Effector memory CD4-positive, alpha-beta T cell (primary cell): ENCODE measurements at regions not wholly inside any gene's neighbourhood (a gene's known extent, or its start where the extent isn't known, plus 50 kb on each side); places are given as distances from the start of the nearest gene placed in this dataset.
"Not testable (repeated sequence)": the region's sequence is repeated elsewhere in the genome, so short reads cannot be mapped to it uniquely, and the experiment has no call there.

ENCODE experiments used
- DNase-seq, 3 donors: peaks; one replicate each; pipeline ENCODE4 v3.0.0-alpha.2; 2020
- H3K27ac ChIP-seq: 2 replicates; pipeline ENCODE4 v1.7.0; 2013; ENCODE audit warnings: mild to moderate bottlenecking, low read length, moderate library complexity; ENCODE audit not compliant: insufficient read depth, poor library complexity, severe bottlenecking
- H3K27me3 ChIP-seq: replicated peaks from 2 replicates; pipeline ENCODE4 v1.7.0; 2013; ENCODE audit warnings: mild to moderate bottlenecking, low read length; ENCODE audit not compliant: insufficient read depth, control insufficient read depth, poor library complexity, severe bottlenecking
- H3K36me3 ChIP-seq: 2 replicates; pipeline ENCODE4 v1.7.0; 2013; ENCODE audit warnings: mild to moderate bottlenecking, low read length, moderate library complexity; ENCODE audit not compliant: control insufficient read depth, insufficient read depth
- H3K4me1 ChIP-seq: 2 replicates; pipeline ENCODE4 v1.7.0; 2013; ENCODE audit warnings: low read length, mild to moderate bottlenecking; ENCODE audit not compliant: control insufficient read depth, insufficient read depth, poor library complexity, severe bottlenecking
- H3K4me3 ChIP-seq: 2 replicates; pipeline ENCODE4 v1.7.0; 2013; ENCODE audit warnings: low read length, low read depth, mild to moderate bottlenecking; ENCODE audit not compliant: insufficient read depth, poor library complexity, severe bottlenecking
- H3K9me3 ChIP-seq: 2 replicates; pipeline ENCODE4 v1.7.0; 2013; ENCODE audit warnings: mild to moderate bottlenecking, low read length, moderate library complexity; ENCODE audit not compliant: control insufficient read depth

- DNase-seq, H3K9me3 ChIP-seq, H3K4me1 ChIP-seq, H3K4me3 ChIP-seq, H3K27ac ChIP-seq, H3K27me3 ChIP-seq, H3K36me3 ChIP-seq: not testable (repeated sequence)
Measured at GRCh38 chr5:34371817-34372216, 284.3 kb upstream of the RAI14 start.

- DNase-seq, H3K4me3 ChIP-seq, H3K36me3 ChIP-seq, H3K27ac ChIP-seq, H3K27me3 ChIP-seq, H3K4me1 ChIP-seq, H3K9me3 ChIP-seq: not testable (repeated sequence)
Measured at GRCh38 chr5:34372739-34373138, 283.4 kb upstream of the RAI14 start.

GRCh38 chr5:34377651-34378050, 278.5 kb upstream of the RAI14 start:
- not testable (repeated sequence) for H3K9me3 ChIP-seq, H3K36me3 ChIP-seq, H3K4me3 ChIP-seq, DNase-seq, H3K4me1 ChIP-seq, H3K27ac ChIP-seq, H3K27me3 ChIP-seq

GRCh38 chr5:34378498-34378897, 277.6 kb upstream of the RAI14 start:
- H3K36me3 ChIP-seq, H3K4me3 ChIP-seq, H3K27me3 ChIP-seq, H3K9me3 ChIP-seq, H3K27ac ChIP-seq, H3K4me1 ChIP-seq, DNase-seq: not testable (repeated sequence)

GRCh38 chr5:34388754-34389153, 267.4 kb upstream of the RAI14 start:
- H3K4me1 ChIP-seq, H3K27ac ChIP-seq, H3K27me3 ChIP-seq, H3K36me3 ChIP-seq, H3K9me3 ChIP-seq, DNase-seq, H3K4me3 ChIP-seq: not testable (repeated sequence)

GRCh38 chr5:34409373-34409772, 246.8 kb upstream of the RAI14 start:
- H3K36me3 ChIP-seq: no peaks in the 10 kb centered on the region
- no peaks in the 10 kb centered on the region for H3K27me3 ChIP-seq
- DNase-seq: no peak
- H3K27ac ChIP-seq: no peak overlapping the region
- no peaks in the 10 kb centered on the region for H3K9me3 ChIP-seq
- no peaks in the 10 kb centered on the region for H3K4me1 ChIP-seq
- H3K4me3 ChIP-seq: no peak overlapping the region

- no peak overlapping the region for H3K27ac ChIP-seq
- H3K9me3 ChIP-seq: no peaks in the 10 kb centered on the region
- H3K4me1 ChIP-seq: no peaks in the 10 kb centered on the region
- no peaks in the 10 kb centered on the region for H3K36me3 ChIP-seq
- no peaks in the 10 kb centered on the region for H3K27me3 ChIP-seq
- no peak for DNase-seq
- no peak overlapping the region for H3K4me3 ChIP-seq
Measured at GRCh38 chr5:34410411-34411139, 245.6 kb upstream of the RAI14 start.

- no peaks in the 10 kb centered on the region for H3K4me1 ChIP-seq
- H3K36me3 ChIP-seq: no peaks in the 10 kb centered on the region
- DNase-seq: no peak
- H3K4me3 ChIP-seq: no peak overlapping the region
- peaks cover 3% of the 10 kb centered on the region for H3K27me3 ChIP-seq
- H3K27ac ChIP-seq: no peak overlapping the region
- H3K9me3 ChIP-seq: no peaks in the 10 kb centered on the region
Measured at GRCh38 chr5:34411470-34412346, 244.4 kb upstream of the RAI14 start.

GRCh38 chr5:34412736-34413135, 243.4 kb upstream of the RAI14 start:
- Histone ChIP-seq H3K27ac (no peak overlapping the region), H3K27me3 (peaks cover 3% of the 10 kb centered on the region), H3K9me3 (no peaks in the 10 kb centered on the region), H3K4me3 (no peak overlapping the region), H3K36me3 (no peaks in the 10 kb centered on the region), H3K4me1 (no peaks in the 10 kb centered on the region)
- DNase-seq: no peak

GRCh38 chr5:34415559-34416198, 240.4 kb upstream of the RAI14 start:
- H3K36me3 ChIP-seq: no peaks in the 10 kb centered on the region
- H3K4me1 ChIP-seq: no peaks in the 10 kb centered on the region
- no peak overlapping the region for H3K27ac ChIP-seq
- H3K27me3 ChIP-seq: peaks cover 3% of the 10 kb centered on the region
- no peaks in the 10 kb centered on the region for H3K9me3 ChIP-seq
- no peak overlapping the region for H3K4me3 ChIP-seq
- no peak for DNase-seq
